Gastroesophageal sphincter (tissue), 3 donors: ENCODE measurements at regions not wholly inside any gene's neighbourhood (a gene's known extent, or its start where the extent isn't known, plus 50 kb on each side); places are given as distances from the start of the nearest gene placed in this dataset.

Source experiments
- CTCF ChIP-seq, 4 experiments: fragments of 200-600 bp in 2 of 4; fragments of 450-650 bp in 2 of 4; sonication (generic) in 1 of 4; IDR thresholded peaks; one replicate each; pipeline ENCODE4 v1.5.1; 2017 to 2019; ENCODE audit warnings: antibody characterized with exemption in 4 of 4, mild to moderate bottlenecking in 2 of 4, moderate library complexity in 2 of 4
- EP300 ChIP-seq: sonication (generic); formaldehyde crosslinking; IDR thresholded peaks from one replicate; pipeline ENCODE4 v1.6.1; 2017; ENCODE audit warnings: antibody characterized with exemption, mild to moderate bottlenecking
- POLR2A ChIP-seq, 2 donors: fragments of 450-650 bp; IDR thresholded peaks; one replicate each; pipeline ENCODE4 v1.6.1; 2017; ENCODE audit warnings: antibody characterized with exemption in 2 of 2, mild to moderate bottlenecking in 2 of 2, moderate library complexity in 1 of 2

DNA sequence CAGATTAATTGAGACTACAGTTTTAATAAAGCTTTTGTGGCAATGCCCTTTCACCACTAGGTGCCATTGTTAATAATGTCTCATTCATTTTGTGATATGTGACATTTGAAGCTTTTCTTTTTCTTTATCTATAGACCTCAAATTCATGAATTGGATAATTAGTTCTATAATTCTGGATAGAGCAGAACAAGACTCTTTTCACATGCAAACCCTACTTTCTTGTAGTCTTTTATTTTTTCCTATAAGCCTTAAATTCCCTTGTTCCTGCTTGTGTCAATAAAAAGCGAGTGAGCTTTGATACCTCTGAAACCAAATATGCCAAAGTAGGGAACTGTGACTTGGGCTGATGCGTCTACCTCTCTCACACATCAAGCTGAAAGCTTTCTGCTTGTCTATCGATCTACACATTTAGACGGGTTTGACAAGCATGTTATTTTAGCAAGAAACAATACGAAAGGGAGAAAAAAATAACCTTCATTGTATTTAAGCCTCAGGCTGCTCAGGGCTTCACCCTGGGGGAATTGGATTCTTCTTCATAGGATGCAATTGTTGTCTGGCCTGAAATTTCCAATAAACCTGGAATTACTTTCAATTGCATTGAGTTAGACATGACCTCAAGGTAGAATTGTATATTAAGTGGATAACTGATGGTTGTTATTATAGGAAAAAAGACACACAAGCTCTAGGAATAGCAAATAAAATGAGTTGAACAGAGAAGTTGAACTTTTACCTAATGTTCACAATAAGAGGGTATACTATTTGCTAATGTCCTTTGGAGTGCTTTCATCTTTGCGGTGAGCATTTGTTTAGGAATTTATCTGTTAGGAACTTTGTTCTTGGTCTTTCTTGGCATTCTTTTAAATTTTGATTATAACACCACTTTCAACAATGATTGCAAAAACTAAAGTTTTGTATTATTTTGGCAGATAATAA is 1150.2 kb upstream of the PCDH9 start:
- TF ChIP-seq EP300 (no peak), CTCF (IDR thresholded peaks at IDR 0.05) (no peak), POLR2A (IDR thresholded peaks at IDR 0.05) (no peak)
